Uterus (tissue), 3 donors: ENCODE measurements at regions not wholly inside any gene's neighbourhood (a gene's known extent, or its start where the extent isn't known, plus 50 kb on each side); places are given as distances from the start of the nearest gene placed in this dataset.

ENCODE experiments used
- DNase-seq, 2 donors: peaks; one replicate each; pipeline ENCODE4 v3.0.0-alpha.2; 2019 to 2020
- H3K27ac ChIP-seq, 2 donors: fragments of 200-600 bp; sonication (generic); 1 replicate in 1 of 2; 2 replicates in 1 of 2; pipeline ENCODE4 v1.5.1; 2016 to 2018
- H3K27me3 ChIP-seq, 2 donors: fragments of 200-600 bp; sonication (generic); one replicate each; pipeline ENCODE4 v1.5.1; 2018 to 2019; ENCODE audit warnings: control low read depth in 1 of 2
- H3K36me3 ChIP-seq, 2 donors: fragments of 200-600 bp; sonication (generic); one replicate each; pipeline ENCODE4 v1.5.1; 2019; ENCODE audit warnings: control low read depth in 1 of 2
- H3K4me1 ChIP-seq, 2 donors: fragments of 200-600 bp; sonication (generic); one replicate each; pipeline ENCODE4 v1.5.1; 2018 to 2019; ENCODE audit warnings: control low read depth in 1 of 2
- H3K4me3 ChIP-seq, 2 donors: fragments of 200-600 bp; sonication (generic); 1 replicate in 1 of 2; 2 replicates in 1 of 2; pipeline ENCODE4 v1.5.1; 2018 to 2019; ENCODE audit warnings: mild to moderate bottlenecking in 1 of 2
- H3K9me3 ChIP-seq, 2 donors: fragments of 200-600 bp; sonication (generic); one replicate each; pipeline ENCODE4 v1.5.1; 2019; ENCODE audit warnings: control low read depth in 1 of 2
- CTCF ChIP-seq, 4 experiments: fragments of 200-600 bp in 2 of 4; fragments of 450-650 bp in 2 of 4; sonication (generic) in 2 of 4; IDR thresholded peaks; one replicate each; pipeline ENCODE4 v1.5.1; 2016 to 2019; ENCODE audit warnings: antibody characterized with exemption in 4 of 4, mild to moderate bottlenecking in 2 of 4, moderate library complexity in 1 of 4
- POLR2A ChIP-seq, 2 donors: fragments of 450-650 bp; IDR thresholded peaks; one replicate each; pipeline ENCODE4 v1.6.1; 2016; ENCODE audit warnings: antibody characterized with exemption in 2 of 2, mild to moderate bottlenecking in 1 of 2, moderate library complexity in 1 of 2
- intact Hi-C: fragments of 100-400 bp; cut with DNase I; formaldehyde crosslinking; loops from one replicate; pipeline ENCODE4 v1.15.1; 2023; ENCODE audit warnings: low total_unique reads
- donor health status: DM: yes; HTN: yes; CAD: no.

GRCh38 chr16:80260906-80261311 lies 279.9 kb upstream of the DYNLRB2 start:
- Histone ChIP-seq H3K27ac (no peak overlapping the region), H3K27me3 (no peaks in the 10 kb centered on the region), H3K4me3 (no peak overlapping the region), H3K9me3 (no peaks in the 10 kb centered on the region), H3K36me3 (no peaks in the 10 kb centered on the region), H3K4me1 (no peaks in the 10 kb centered on the region)
- intact Hi-C loops = no loop called here
- DNase-seq = no peak
- no peak for TF ChIP-seq CTCF (IDR thresholded peaks at IDR 0.05)

- intact Hi-C loops = no loop called here
- no peaks in the 10 kb centered on the region for H3K4me1 ChIP-seq
- no peak for TF ChIP-seq POLR2A (IDR thresholded peaks at IDR 0.05)
- TF ChIP-seq CTCF (IDR thresholded peaks at IDR 0.05) = no peak
- no peak for DNase-seq
- H3K9me3 ChIP-seq = no peaks in the 10 kb centered on the region
- no peak overlapping the region for H3K4me3 ChIP-seq
- H3K36me3 ChIP-seq = no peaks in the 10 kb centered on the region
- H3K27ac ChIP-seq = no peak overlapping the region
- no peaks in the 10 kb centered on the region for H3K27me3 ChIP-seq
Measured at GRCh38 chr16:80259290-80259805, 281.4 kb upstream of the DYNLRB2 start.

- intact Hi-C loops = no loop called here
- Histone ChIP-seq H3K9me3 (no peaks in the 10 kb centered on the region), H3K36me3 (no peaks in the 10 kb centered on the region), H3K27ac (no peak overlapping the region), H3K4me1 (no peaks in the 10 kb centered on the region), H3K27me3 (no peaks in the 10 kb centered on the region), H3K4me3 (no peak overlapping the region)
- no peak for TF ChIP-seq POLR2A (IDR thresholded peaks at IDR 0.05)
- no peak for TF ChIP-seq CTCF (IDR thresholded peaks at IDR 0.05)
- no peak for DNase-seq
Measured at GRCh38 chr16:80258407-80258806, 282.4 kb upstream of the DYNLRB2 start.

GRCh38 chr16:80254970-80255369 lies 285.8 kb upstream of the DYNLRB2 start:
- DNase-seq = no peak
- no peaks in the 10 kb centered on the region for H3K27me3 ChIP-seq
- no peak overlapping the region for H3K27ac ChIP-seq
- no peaks in the 10 kb centered on the region for H3K36me3 ChIP-seq
- TF ChIP-seq CTCF (IDR thresholded peaks at IDR 0.05) (no peak), POLR2A (IDR thresholded peaks at IDR 0.05) (no peak)
- intact Hi-C loops = no loop called here
- H3K4me3 ChIP-seq = no peak overlapping the region
- no peaks in the 10 kb centered on the region for H3K9me3 ChIP-seq
- no peaks in the 10 kb centered on the region for H3K4me1 ChIP-seq

GRCh38 chr16:80253741-80254140 lies 287.1 kb upstream of the DYNLRB2 start:
- TF ChIP-seq POLR2A (IDR thresholded peaks at IDR 0.05) (no peak), CTCF (IDR thresholded peaks at IDR 0.05) (no peak)
- no peak for DNase-seq

More at GRCh38 chr16:80253741-80254140, 287.1 kb upstream of the DYNLRB2 start:
- H3K27me3 ChIP-seq = no peaks in the 10 kb centered on the region
- no peak overlapping the region for H3K27ac ChIP-seq
- H3K4me1 ChIP-seq = no peaks in the 10 kb centered on the region
- H3K4me3 ChIP-seq = no peak overlapping the region
- no peaks in the 10 kb centered on the region for H3K36me3 ChIP-seq
- no peaks in the 10 kb centered on the region for H3K9me3 ChIP-seq
- intact Hi-C loops = no loop called here
